ENCODE measurements at regions not wholly inside any gene's neighbourhood (a gene's known extent, or its start where the extent isn't known, plus 50 kb on each side); places are given as distances from the start of the nearest gene placed in this dataset.
"Not testable (repeated sequence)": the region's sequence is repeated elsewhere in the genome, so short reads cannot be mapped to it uniquely, and the experiment has no call there.

DNA sequence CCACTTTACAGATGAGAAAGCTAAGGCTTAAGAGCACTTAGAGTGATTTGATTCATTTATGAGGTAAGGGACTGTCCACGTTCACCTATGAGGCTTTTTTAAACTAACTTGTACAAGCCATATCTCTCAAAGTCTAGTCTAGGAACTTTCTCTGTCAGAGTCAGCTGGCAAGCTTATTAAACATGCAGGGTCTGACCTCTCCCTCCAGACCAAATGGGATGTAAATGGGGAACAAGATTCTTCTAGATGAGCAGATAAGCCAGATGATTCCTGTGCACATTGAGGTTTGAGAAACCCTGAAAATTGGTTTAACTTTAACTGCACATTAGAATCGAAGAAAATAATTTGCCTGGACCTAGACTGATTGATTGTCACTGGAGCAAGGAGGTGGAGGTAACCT lies 160.0 kb upstream of the SPRY1 start:
- TF ChIP-seq, protein P1, sequence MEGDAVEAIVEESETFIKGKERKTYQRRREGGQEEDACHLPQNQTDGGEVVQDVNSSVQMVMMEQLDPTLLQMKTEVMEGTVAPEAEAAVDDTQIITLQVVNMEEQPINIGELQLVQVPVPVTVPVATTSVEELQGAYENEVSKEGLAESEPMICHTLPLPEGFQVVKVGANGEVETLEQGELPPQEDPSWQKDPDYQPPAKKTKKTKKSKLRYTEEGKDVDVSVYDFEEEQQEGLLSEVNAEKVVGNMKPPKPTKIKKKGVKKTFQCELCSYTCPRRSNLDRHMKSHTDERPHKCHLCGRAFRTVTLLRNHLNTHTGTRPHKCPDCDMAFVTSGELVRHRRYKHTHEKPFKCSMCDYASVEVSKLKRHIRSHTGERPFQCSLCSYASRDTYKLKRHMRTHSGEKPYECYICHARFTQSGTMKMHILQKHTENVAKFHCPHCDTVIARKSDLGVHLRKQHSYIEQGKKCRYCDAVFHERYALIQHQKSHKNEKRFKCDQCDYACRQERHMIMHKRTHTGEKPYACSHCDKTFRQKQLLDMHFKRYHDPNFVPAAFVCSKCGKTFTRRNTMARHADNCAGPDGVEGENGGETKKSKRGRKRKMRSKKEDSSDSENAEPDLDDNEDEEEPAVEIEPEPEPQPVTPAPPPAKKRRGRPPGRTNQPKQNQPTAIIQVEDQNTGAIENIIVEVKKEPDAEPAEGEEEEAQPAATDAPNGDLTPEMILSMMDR (IDR thresholded peaks at IDR 0.05 in 8 of 11, conservative IDR thresholded peaks at IDR 0.05 in 3 of 11), result no peak
- no peak for TF ChIP-seq POLR2AphosphoS5 (IDR thresholded peaks at IDR 0.05)
- no peak for TF ChIP-seq POLR2A (IDR thresholded peaks at IDR 0.05)
- DNase-seq, result no peak
- H3K27me3 ChIP-seq (replicated peaks in 1 of 7), result no peaks in the 10 kb centered on the region
- no peaks in the 10 kb centered on the region for H3K36me3 ChIP-seq
- peaks cover 0 to 6% (median under 1%) of the 10 kb centered on the region in 8 donors for H3K9me3 ChIP-seq
- no peak overlapping the region for H3K27ac ChIP-seq
- H3K4me3 ChIP-seq, result no peak overlapping the region
- intact Hi-C loops (cut with DNase I; ENCODE audit: low total_unique reads), result no loop called here
- WGBS, 5 donors, result 32 to 61% (median 45%) methylated on average over 2 of the region's 2 CpGs
- H3K4me1 ChIP-seq, result peaks cover 0 to 19% (median 0%) of the 10 kb centered on the region in 6 donors

DNA sequence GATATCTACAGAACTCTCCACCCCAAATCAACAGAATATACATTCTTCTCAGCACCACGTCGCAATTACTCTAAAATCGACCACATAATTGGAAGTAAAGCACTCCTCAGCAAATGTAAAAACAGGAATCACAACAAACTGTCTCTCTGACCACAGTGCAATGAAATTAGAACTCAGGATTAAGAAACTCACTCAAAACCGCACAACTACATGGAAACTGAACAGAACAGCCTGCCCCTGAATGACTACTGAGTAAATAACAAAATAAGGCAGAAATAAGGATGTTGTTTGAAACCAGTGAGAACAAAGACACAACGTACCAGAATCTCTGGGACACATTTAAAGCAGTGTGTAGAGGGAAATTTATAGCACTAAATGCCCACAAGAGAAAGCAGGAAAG lies 156.3 kb upstream of the SPRY1 start:
- H3K27me3 ChIP-seq (replicated peaks in 1 of 7); DNase-seq; intact Hi-C loops (cut with DNase I; ENCODE audit: low total_unique reads); H3K36me3 ChIP-seq; H3K4me3 ChIP-seq: not testable (repeated sequence)
- Histone ChIP-seq H3K9me3 (peaks cover 0 to 19% (median 13%) of the 10 kb centered on the region in 8 donors), H3K27ac (peak overlapping the region in 3 of 8 donors; percentile 38 to 48 (median 39)), H3K4me1 (peaks cover 0 to 14% (median 4%) of the 10 kb centered on the region in 6 donors)
- WGBS, 5 donors, result 52 to 88% (median 75%) methylated on average over 5 of the region's 5 CpGs

DNA sequence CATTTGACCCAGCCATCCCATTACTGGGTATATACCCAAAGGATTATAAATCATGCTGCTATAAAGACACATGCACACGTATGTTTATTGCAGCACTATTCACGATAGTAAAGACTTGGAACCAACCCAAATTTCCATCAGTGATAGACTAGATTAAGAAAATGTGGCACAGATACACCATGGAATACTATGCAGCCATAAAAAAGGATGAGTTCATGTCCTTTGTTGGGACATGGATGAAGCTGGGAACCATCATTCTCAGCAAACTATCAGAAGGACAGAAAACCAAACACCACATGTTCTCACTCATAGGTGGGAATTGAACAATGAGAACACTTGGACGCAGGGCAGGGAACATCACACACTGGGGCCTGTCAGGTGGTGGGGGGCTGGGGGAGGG lies 153.4 kb upstream of the SPRY1 start:
- intact Hi-C loops (cut with DNase I; ENCODE audit: low total_unique reads); H3K4me3 ChIP-seq; H3K27ac ChIP-seq; DNase-seq; H3K36me3 ChIP-seq; H3K27me3 ChIP-seq (replicated peaks in 1 of 7): not testable (repeated sequence)
- WGBS, 5 donors, result 95 to 98% (median 96%) methylated on average over 3 of the region's 3 CpGs
- Histone ChIP-seq H3K4me1 (peaks cover 0 to 19% (median 5%) of the 10 kb centered on the region in 6 donors), H3K9me3 (peaks cover 0 to 19% (median 13%) of the 10 kb centered on the region in 8 donors)

DNA sequence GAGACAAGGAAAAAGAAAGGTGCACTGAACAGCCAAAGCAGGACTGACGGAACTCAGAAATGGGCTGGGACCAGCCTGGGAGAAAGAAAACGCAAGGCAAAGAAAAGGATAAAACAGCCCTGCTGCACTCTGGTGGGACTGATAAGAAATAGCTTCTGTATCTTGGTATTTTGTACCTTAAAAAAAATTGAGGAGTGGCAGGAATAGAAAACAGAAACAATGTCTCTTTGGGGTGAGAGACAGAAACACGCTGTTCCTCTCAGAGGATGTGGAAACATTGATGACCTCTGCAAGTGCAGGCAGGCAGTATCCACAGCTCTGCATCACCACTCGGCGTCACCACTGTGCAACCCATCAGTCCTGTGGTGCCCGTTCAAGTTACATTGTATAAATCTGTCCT lies 152.5 kb upstream of the SPRY1 start:
- 37 to 45% (median 42%) methylated on average over 6 of the region's 6 CpGs for WGBS, 5 donors
- Histone ChIP-seq H3K27ac (peak overlapping the region in 2 of 8 donors; percentile 30 to 39), H3K27me3 (replicated peaks in 1 of 7) (no peaks in the 10 kb centered on the region), H3K36me3 (no peaks in the 10 kb centered on the region), H3K4me3 (no peak overlapping the region), H3K4me1 (peaks cover 0 to 19% (median 6%) of the 10 kb centered on the region in 6 donors), H3K9me3 (peaks cover 0 to 19% (median 13%) of the 10 kb centered on the region in 8 donors)
- TF ChIP-seq POLR2AphosphoS5 (IDR thresholded peaks at IDR 0.05) (peak in 1 of 3 donors; percentile 57), POLR2A (IDR thresholded peaks at IDR 0.05) (no peak)
- TF ChIP-seq, protein P1 (IDR thresholded peaks at IDR 0.05 in 8 of 11, conservative IDR thresholded peaks at IDR 0.05 in 3 of 11), result peak in 1 of 11 experiments; percentile 26
- intact Hi-C loops (cut with DNase I; ENCODE audit: low total_unique reads), result no loop called here
- peak; percentile 72 for DNase-seq

DNA sequence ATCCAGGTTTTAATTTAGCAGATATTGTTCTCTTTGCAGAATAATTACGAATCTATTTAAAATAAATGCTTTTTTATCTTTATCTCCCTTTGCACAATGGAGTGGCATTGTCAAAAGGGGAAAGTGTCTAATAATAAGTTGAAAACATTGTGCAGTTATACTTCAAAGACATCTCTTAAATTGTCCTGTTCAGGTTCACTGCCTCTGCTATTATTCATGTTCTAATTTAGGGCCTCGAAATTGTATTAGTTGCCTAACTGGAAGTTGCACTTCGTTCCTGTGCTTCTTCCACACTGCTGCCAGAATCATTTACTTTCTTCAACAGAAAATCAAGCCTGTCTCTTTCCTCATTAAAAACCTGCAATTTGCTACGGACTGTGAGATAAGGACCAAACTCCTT lies 150.5 kb upstream of the SPRY1 start:
- Histone ChIP-seq H3K27ac (no peak overlapping the region), H3K36me3 (no peaks in the 10 kb centered on the region), H3K4me3 (no peak overlapping the region), H3K4me1 (peaks cover 0 to 24% (median 6%) of the 10 kb centered on the region in 6 donors), H3K27me3 (replicated peaks in 1 of 7) (no peaks in the 10 kb centered on the region), H3K9me3 (peaks cover 0 to 19% (median 12%) of the 10 kb centered on the region in 8 donors)
- whole genome bisulfite sequencing, 5 donors, result 67 to 77% (median 68%) methylated on average over 4 of the region's 4 CpGs
- DNase-seq, result no peak
- TF ChIP-seq POLR2AphosphoS5 (IDR thresholded peaks at IDR 0.05), result no peak
- no peak for TF ChIP-seq POLR2A (IDR thresholded peaks at IDR 0.05)
- TF ChIP-seq, protein P1 (IDR thresholded peaks at IDR 0.05 in 8 of 11, conservative IDR thresholded peaks at IDR 0.05 in 3 of 11), result no peak
- intact Hi-C loops (cut with DNase I; ENCODE audit: low total_unique reads), result no loop called here

All from spleen (tissue), 11 donors.